Sigmoid colon (tissue), 4 donors: ENCODE measurements at regions not wholly inside any gene's neighbourhood (a gene's known extent, or its start where the extent isn't known, plus 50 kb on each side); places are given as distances from the start of the nearest gene placed in this dataset.

Experiments
- POLR2AphosphoS5 ChIP-seq, 4 donors: sonication (generic); formaldehyde crosslinking; IDR thresholded peaks; one replicate each; pipeline ENCODE4 v1.6.1; 2017; ENCODE audit warnings: antibody characterized with exemption in 4 of 4
- TF ChIP-seq, protein P1 (sequence below), 4 experiments: fragments of 450-650 bp in 3 of 4; fragments of 200-600 bp in 1 of 4; IDR thresholded peaks; one replicate each; pipeline ENCODE4 v1.5.1; 2016 to 2019; ENCODE audit warnings: antibody characterized with exemption in 4 of 4, mild to moderate bottlenecking in 3 of 4, moderate library complexity in 2 of 4

DNA sequence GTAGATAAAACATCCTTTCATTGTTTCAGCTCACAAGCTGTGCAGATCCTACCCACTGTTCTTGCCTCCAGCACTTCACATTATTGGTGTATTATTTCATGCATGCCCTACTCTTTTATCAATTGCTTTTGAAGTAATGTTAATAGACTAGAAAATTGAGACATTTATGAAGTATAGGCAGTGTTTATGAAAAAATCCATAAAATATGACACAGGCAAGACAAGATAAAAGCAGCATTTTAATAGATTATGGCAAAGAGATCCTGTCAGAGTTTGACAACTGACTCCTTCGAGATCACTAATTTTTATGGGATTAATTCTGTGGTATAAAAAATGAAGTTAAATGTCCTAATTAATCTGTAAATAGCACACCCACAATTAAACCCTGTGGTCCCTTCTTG is 217.2 kb upstream of the NANOGP8 start:
- TF ChIP-seq, protein P1, sequence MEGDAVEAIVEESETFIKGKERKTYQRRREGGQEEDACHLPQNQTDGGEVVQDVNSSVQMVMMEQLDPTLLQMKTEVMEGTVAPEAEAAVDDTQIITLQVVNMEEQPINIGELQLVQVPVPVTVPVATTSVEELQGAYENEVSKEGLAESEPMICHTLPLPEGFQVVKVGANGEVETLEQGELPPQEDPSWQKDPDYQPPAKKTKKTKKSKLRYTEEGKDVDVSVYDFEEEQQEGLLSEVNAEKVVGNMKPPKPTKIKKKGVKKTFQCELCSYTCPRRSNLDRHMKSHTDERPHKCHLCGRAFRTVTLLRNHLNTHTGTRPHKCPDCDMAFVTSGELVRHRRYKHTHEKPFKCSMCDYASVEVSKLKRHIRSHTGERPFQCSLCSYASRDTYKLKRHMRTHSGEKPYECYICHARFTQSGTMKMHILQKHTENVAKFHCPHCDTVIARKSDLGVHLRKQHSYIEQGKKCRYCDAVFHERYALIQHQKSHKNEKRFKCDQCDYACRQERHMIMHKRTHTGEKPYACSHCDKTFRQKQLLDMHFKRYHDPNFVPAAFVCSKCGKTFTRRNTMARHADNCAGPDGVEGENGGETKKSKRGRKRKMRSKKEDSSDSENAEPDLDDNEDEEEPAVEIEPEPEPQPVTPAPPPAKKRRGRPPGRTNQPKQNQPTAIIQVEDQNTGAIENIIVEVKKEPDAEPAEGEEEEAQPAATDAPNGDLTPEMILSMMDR (IDR thresholded peaks at IDR 0.05): no peak
- TF ChIP-seq POLR2AphosphoS5 (IDR thresholded peaks at IDR 0.05): no peak
